ENCODE measurements at regions not wholly inside any gene's neighbourhood (a gene's known extent, or its start where the extent isn't known, plus 50 kb on each side); places are given as distances from the start of the nearest gene placed in this dataset.

DNA sequence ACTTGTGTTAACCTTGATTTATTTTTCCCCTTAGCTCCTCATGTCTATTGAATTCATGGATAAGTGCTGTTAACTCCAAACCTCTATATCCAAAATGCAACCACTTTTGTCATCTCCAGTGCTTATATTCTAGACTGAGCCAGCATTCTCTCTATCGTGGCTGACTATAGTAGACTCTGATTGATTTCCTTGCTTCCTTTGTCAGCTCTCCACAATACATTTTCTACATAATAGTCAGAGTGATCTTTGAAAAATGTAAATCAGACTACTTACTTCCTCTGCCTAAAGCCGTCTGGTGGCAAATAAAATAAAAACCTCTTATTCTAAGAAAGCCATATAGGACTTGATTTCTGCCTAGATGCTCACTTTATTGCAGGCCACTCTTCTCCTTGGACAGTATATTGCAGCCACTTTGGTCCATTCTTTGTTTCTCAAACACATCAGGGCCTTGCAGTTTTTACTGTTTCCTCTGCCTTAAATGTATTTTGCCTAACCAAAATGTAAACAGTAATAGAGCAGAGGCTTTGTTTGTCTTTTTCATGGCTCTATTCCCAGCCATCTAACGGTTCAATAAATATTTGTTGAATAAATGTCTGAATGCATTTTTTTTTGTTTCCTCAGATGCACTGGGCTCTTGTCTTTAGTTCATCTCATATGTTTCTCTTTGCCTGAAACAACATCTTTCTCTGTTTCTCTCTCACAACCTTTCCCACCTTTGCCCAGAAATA is 243.6 kb upstream of the CSNK1A1L start:
- TF ChIP-seq, protein P1, sequence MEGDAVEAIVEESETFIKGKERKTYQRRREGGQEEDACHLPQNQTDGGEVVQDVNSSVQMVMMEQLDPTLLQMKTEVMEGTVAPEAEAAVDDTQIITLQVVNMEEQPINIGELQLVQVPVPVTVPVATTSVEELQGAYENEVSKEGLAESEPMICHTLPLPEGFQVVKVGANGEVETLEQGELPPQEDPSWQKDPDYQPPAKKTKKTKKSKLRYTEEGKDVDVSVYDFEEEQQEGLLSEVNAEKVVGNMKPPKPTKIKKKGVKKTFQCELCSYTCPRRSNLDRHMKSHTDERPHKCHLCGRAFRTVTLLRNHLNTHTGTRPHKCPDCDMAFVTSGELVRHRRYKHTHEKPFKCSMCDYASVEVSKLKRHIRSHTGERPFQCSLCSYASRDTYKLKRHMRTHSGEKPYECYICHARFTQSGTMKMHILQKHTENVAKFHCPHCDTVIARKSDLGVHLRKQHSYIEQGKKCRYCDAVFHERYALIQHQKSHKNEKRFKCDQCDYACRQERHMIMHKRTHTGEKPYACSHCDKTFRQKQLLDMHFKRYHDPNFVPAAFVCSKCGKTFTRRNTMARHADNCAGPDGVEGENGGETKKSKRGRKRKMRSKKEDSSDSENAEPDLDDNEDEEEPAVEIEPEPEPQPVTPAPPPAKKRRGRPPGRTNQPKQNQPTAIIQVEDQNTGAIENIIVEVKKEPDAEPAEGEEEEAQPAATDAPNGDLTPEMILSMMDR (conservative IDR thresholded peaks at IDR 0.05 in 1 of 2, IDR thresholded peaks at IDR 0.05 in 1 of 2; ENCODE audit: low read depth in 1 of 2, low read length in 2 of 2) = no peak
- TF ChIP-seq EZH2 (IDR thresholded peaks at IDR 0.05; ENCODE audit: low read length, missing control alignments) = no peak

Measured in fibroblast of lung (primary cell).